ENCODE measurements at regions not wholly inside any gene's neighbourhood (a gene's known extent, or its start where the extent isn't known, plus 50 kb on each side); places are given as distances from the start of the nearest gene placed in this dataset.

GRCh38 chr7:132059141-132059540 lies 502.7 kb upstream of the PODXL start:
- Histone ChIP-seq H3K4me1 (ENCODE audit: control insufficient read depth in 2 of 2, insufficient read depth in 2 of 2, low read length in 2 of 2) (no peaks in the 10 kb centered on the region), H2AFZ (ENCODE audit: insufficient read depth, low read depth, low read length, poor library complexity, severe bottlenecking) (no peak overlapping the region), H3K4me3 (ENCODE audit: control extremely low read depth in 1 of 5, extremely low read depth in 1 of 5, insufficient read depth in 1 of 5, low read depth in 2 of 5, low read length in 4 of 5) (no peak overlapping the region), H4K20me1 (ENCODE audit: control insufficient read depth, insufficient read depth, low read length, poor library complexity, severe bottlenecking) (no peaks in the 10 kb centered on the region), H3K79me2 (ENCODE audit: control insufficient read depth, insufficient read depth, low read length) (no peaks in the 10 kb centered on the region), H3K4me2 (replicated peaks; ENCODE audit: low read depth, low read length, poor library complexity, severe bottlenecking) (no peak overlapping the region), H3K36me3 (replicated peaks in 1 of 2; ENCODE audit: control extremely low read depth in 1 of 2, control insufficient read depth in 1 of 2, extremely low read depth in 1 of 2, insufficient read depth in 2 of 2, low read length in 1 of 2) (no peaks in the 10 kb centered on the region), H3K27ac (ENCODE audit: low read length in 2 of 2) (no peak overlapping the region), H3K9ac (ENCODE audit: low read length) (no peak overlapping the region), H3K9me3 (ENCODE audit: control extremely low read depth in 1 of 3, control insufficient read depth in 2 of 3, insufficient read depth in 1 of 3, low read length in 2 of 3) (peaks cover 0 to 14% (median 0%) of the 10 kb centered on the region in 3 donors), H3K27me3 (replicated peaks in 1 of 4; ENCODE audit: control extremely low read depth in 1 of 4, control insufficient read depth in 3 of 4, insufficient read depth in 4 of 4, low read length in 3 of 4) (no peaks in the 10 kb centered on the region)
- Mint-ChIP-seq H3K9me3 (ENCODE audit: insufficient read depth) (no peaks in the 10 kb centered on the region), H3K27ac (no peak overlapping the region), H3K4me3 (no peak overlapping the region), H3K4me1 (no peaks in the 10 kb centered on the region), H3K27me3 (no peaks in the 10 kb centered on the region)
- POLR2A ChIA-PET = no interaction called here
- ATAC-seq (ENCODE audit: low read depth) (no peak), DNase-seq (no peak)
- no peak for TF ChIP-seq CTCF (IDR thresholded peaks at IDR 0.05)
- WGBS (ENCODE audit: insufficient coverage) = no CpG with 5 or more reads among the region's 4 CpGs
- intact Hi-C loops (cut with micrococcal nuclease) = no loop called here
- CTCF ChIA-PET = no interaction called here

DNA sequence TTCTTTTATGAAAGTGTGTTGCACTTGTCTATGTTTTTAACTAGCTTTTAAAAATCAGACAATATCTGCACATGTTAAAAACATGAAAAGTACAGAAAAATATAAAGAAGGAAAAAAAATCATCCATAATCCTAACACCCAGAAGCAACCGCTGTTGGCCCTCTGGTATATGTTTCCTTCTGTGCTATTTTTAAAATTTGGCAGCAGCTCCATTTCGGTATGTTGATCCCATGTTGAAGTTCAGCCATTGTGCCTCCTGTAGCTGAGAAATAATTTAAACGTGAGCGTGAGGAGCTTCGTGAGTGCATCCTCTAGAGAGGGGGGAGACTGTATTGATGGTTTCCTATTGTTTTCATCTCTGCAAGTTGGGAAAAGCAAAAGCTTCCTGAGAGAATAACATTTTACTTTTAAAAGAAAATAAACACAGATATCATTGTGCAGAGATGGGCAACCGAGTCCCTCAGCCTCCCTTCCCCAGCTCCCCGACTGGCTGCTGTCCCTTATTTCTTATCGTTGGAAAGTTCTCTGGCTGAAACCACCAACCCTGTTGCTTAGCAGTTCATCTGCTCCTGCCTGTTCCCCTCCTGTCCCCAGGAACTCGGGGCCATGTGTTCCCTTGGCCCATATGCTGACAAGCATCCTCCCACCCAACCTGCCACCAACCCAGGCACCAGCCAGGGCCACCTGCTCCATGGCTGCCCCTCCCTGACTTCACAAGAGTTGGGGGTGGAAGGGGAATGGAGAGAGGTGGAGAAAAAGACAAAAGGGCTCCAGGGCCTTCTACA lies 499.1 kb upstream of the PODXL start:
- ChIA-PET POLR2A (no interaction called here), CTCF (interaction anchor here (1.3 kb wide), 1 partner anchor 9 kb away, joined by 3 read pairs; no protein-coding TSS in a partner anchor)
- peaks cover 4% of the 10 kb centered on the region for H3K27me3 Mint-ChIP-seq
- ATAC-seq (ENCODE audit: low read depth) = no peak
- Histone ChIP-seq H3K4me3 (ENCODE audit: control extremely low read depth in 1 of 5, extremely low read depth in 1 of 5, insufficient read depth in 1 of 5, low read depth in 2 of 5, low read length in 4 of 5) (no peak overlapping the region), H3K9ac (ENCODE audit: low read length) (no peak overlapping the region), H3K27ac (ENCODE audit: low read length in 2 of 2) (no peak overlapping the region), H3K79me2 (ENCODE audit: control insufficient read depth, insufficient read depth, low read length) (no peaks in the 10 kb centered on the region), H3K4me1 (ENCODE audit: control insufficient read depth in 2 of 2, insufficient read depth in 2 of 2, low read length in 2 of 2) (no peaks in the 10 kb centered on the region), H3K9me3 (ENCODE audit: control extremely low read depth in 1 of 3, control insufficient read depth in 2 of 3, insufficient read depth in 1 of 3, low read length in 2 of 3) (peaks cover 0 to 14% (median 0%) of the 10 kb centered on the region in 3 donors), H4K20me1 (ENCODE audit: control insufficient read depth, insufficient read depth, low read length, poor library complexity, severe bottlenecking) (no peaks in the 10 kb centered on the region), H3K4me2 (replicated peaks; ENCODE audit: low read depth, low read length, poor library complexity, severe bottlenecking) (no peak overlapping the region), H3K36me3 (replicated peaks in 1 of 2; ENCODE audit: control extremely low read depth in 1 of 2, control insufficient read depth in 1 of 2, extremely low read depth in 1 of 2, insufficient read depth in 2 of 2, low read length in 1 of 2) (no peaks in the 10 kb centered on the region), H2AFZ (ENCODE audit: insufficient read depth, low read depth, low read length, poor library complexity, severe bottlenecking) (no peak overlapping the region), H3K27me3 (replicated peaks in 1 of 4; ENCODE audit: control extremely low read depth in 1 of 4, control insufficient read depth in 3 of 4, insufficient read depth in 4 of 4, low read length in 3 of 4) (no peaks in the 10 kb centered on the region)
- no peak overlapping the region for H3K4me3 Mint-ChIP-seq
- no peak for TF ChIP-seq EZH2 (IDR thresholded peaks at IDR 0.05; ENCODE audit: borderline replicate concordance, insufficient read depth, low read depth, low read length, poor library complexity, severe bottlenecking)
- TF ChIP-seq CTCF (IDR thresholded peaks at IDR 0.05) = no peak
- no peak for DNase-seq
- H3K4me1 Mint-ChIP-seq = no peaks in the 10 kb centered on the region
- H3K27ac Mint-ChIP-seq = no peak overlapping the region
- H3K9me3 Mint-ChIP-seq (ENCODE audit: insufficient read depth) = peaks cover 4% of the 10 kb centered on the region
- intact Hi-C loops (cut with micrococcal nuclease) = no loop called here
- WGBS (ENCODE audit: insufficient coverage) = 83% methylated on average over 3 of the region's 9 CpGs
